Tibial artery (tissue), 4 donors: ENCODE measurements at regions not wholly inside any gene's neighbourhood (a gene's known extent, or its start where the extent isn't known, plus 50 kb on each side); places are given as distances from the start of the nearest gene placed in this dataset.
"Not testable (repeated sequence)": the region's sequence is repeated elsewhere in the genome, so short reads cannot be mapped to it uniquely, and the experiment has no call there.

Experiments
- DNase-seq, 2 donors: peaks; one replicate each; pipeline ENCODE4 v3.0.0-alpha.2; 2019
- H3K27ac ChIP-seq, 2 donors: fragments of 200-600 bp; sonication (generic) in 1 of 2; 1 replicate in 1 of 2; 2 replicates in 1 of 2; pipeline ENCODE4 v1.5.1; 2018 to 2019; ENCODE audit warnings: mild to moderate bottlenecking in 1 of 2
- H3K27me3 ChIP-seq, 2 donors: fragments of 200-600 bp; sonication (generic) in 1 of 2; one replicate each; pipeline versions ENCODE4 v1.5.1 to v1.6.0; 2016 to 2019
- H3K36me3 ChIP-seq, 3 donors: fragments of 200-600 bp; sonication (generic) in 2 of 3; one replicate each; pipeline ENCODE4 v1.5.1; 2016 to 2019; ENCODE audit warnings: mild to moderate bottlenecking in 2 of 3
- H3K4me1 ChIP-seq, 4 donors: fragments of 200-600 bp; sonication (generic) in 2 of 4; 1 replicate in 3 of 4; 2 replicates in 1 of 4; pipeline ENCODE4 v1.5.1; 2016 to 2019
- H3K4me3 ChIP-seq, 2 donors: fragments of 200-600 bp; sonication (generic) in 1 of 2; 1 replicate in 1 of 2; 2 replicates in 1 of 2; pipeline ENCODE4 v1.5.1; 2018 to 2019; ENCODE audit warnings: mild to moderate bottlenecking in 2 of 2
- H3K9me3 ChIP-seq, 3 donors: fragments of 200-600 bp; sonication (generic) in 1 of 3; one replicate each; pipeline ENCODE4 v1.5.1; 2016 to 2019
- CTCF ChIP-seq, 2 experiments: fragments of 200-600 bp in 1 of 2; fragments of 450-650 bp in 1 of 2; IDR thresholded peaks; one replicate each; pipeline ENCODE4 v1.5.1; 2017 to 2019; ENCODE audit warnings: antibody characterized with exemption in 2 of 2, mild to moderate bottlenecking in 1 of 2, moderate library complexity in 1 of 2
- intact Hi-C: fragments of 100-400 bp; cut with DNase I; formaldehyde crosslinking; loops from one replicate; pipeline ENCODE4 v1.15.0; 2023; ENCODE audit warnings: low total_unique reads

GRCh38 chr6:63510353-63510686, 62.0 kb upstream of the LOC128125822 start:
- no peak overlapping the region for H3K4me3 ChIP-seq
- H3K36me3 ChIP-seq, result no peaks in the 10 kb centered on the region
- H3K27ac ChIP-seq, result peak overlapping the region; percentile 22 to 35
- H3K27me3 ChIP-seq, result no peaks in the 10 kb centered on the region
- no peak for TF ChIP-seq CTCF (IDR thresholded peaks at IDR 0.05)
- intact Hi-C loops, result no loop called here
- no peaks in the 10 kb centered on the region for H3K9me3 ChIP-seq
- H3K4me1 ChIP-seq, result peaks cover 0 to 12% (median 0%) of the 10 kb centered on the region in 4 donors
- no peak for DNase-seq

- intact Hi-C loops, result no loop called here
- no peak for TF ChIP-seq CTCF (IDR thresholded peaks at IDR 0.05)
- Histone ChIP-seq H3K9me3 (no peaks in the 10 kb centered on the region), H3K27ac (peak overlapping the region in 1 of 2 donors; percentile 35), H3K36me3 (no peaks in the 10 kb centered on the region), H3K4me1 (peaks cover 0 to 12% (median 0%) of the 10 kb centered on the region in 4 donors), H3K4me3 (no peak overlapping the region), H3K27me3 (no peaks in the 10 kb centered on the region)
- no peak for DNase-seq
These were observed 61.4 kb upstream of the LOC128125822 start for GRCh38 chr6:63510849-63511248.

- Histone ChIP-seq H3K27ac (no peak overlapping the region), H3K27me3 (no peaks in the 10 kb centered on the region), H3K4me1 (peaks cover 0 to 9% (median 0%) of the 10 kb centered on the region in 4 donors), H3K36me3 (no peaks in the 10 kb centered on the region), H3K4me3 (no peak overlapping the region), H3K9me3 (no peaks in the 10 kb centered on the region)
- intact Hi-C loops, result no loop called here
- TF ChIP-seq CTCF (IDR thresholded peaks at IDR 0.05), result no peak
- DNase-seq, result no peak
These were observed 57.6 kb upstream of the LOC128125822 start for GRCh38 chr6:63514488-63515173.

GRCh38 chr6:63515227-63515626, 57.1 kb upstream of the LOC128125822 start:
- H3K4me1 ChIP-seq, H3K4me3 ChIP-seq, H3K27me3 ChIP-seq, H3K36me3 ChIP-seq, DNase-seq, H3K27ac ChIP-seq, intact Hi-C loops, H3K9me3 ChIP-seq: not testable (repeated sequence)

GRCh38 chr6:63516186-63516944, 55.9 kb upstream of the LOC128125822 start:
- Histone ChIP-seq H3K27me3 (no peaks in the 10 kb centered on the region), H3K4me1 (no peaks in the 10 kb centered on the region), H3K9me3 (no peaks in the 10 kb centered on the region), H3K27ac (no peak overlapping the region), H3K4me3 (no peak overlapping the region), H3K36me3 (no peaks in the 10 kb centered on the region)
- TF ChIP-seq CTCF (IDR thresholded peaks at IDR 0.05), result no peak
- intact Hi-C loops, result no loop called here
- DNase-seq, result no peak

GRCh38 chr6:63517221-63517620, 55.1 kb upstream of the LOC128125822 start:
- Histone ChIP-seq H3K4me1 (no peaks in the 10 kb centered on the region), H3K27ac (no peak overlapping the region), H3K4me3 (no peak overlapping the region), H3K27me3 (no peaks in the 10 kb centered on the region), H3K9me3 (no peaks in the 10 kb centered on the region), H3K36me3 (no peaks in the 10 kb centered on the region)
- no peak for TF ChIP-seq CTCF (IDR thresholded peaks at IDR 0.05)
- intact Hi-C loops, result no loop called here
- DNase-seq, result no peak
